GM21529 (cell line): ENCODE measurements at regions not wholly inside any gene's neighbourhood (a gene's known extent, or its start where the extent isn't known, plus 50 kb on each side); places are given as distances from the start of the nearest gene placed in this dataset.
"Not testable (repeated sequence)": the region's sequence is repeated elsewhere in the genome, so short reads cannot be mapped to it uniquely, and the experiment has no call there.

ENCODE experiments used
- ATAC-seq: cut with Tn5 transposase; IDR thresholded peaks from one replicate; pipeline ENCODE4 v1.9.1; 2021; ENCODE audit not compliant: unreplicated experiment

- ATAC-seq, result no peak
Measured at GRCh38 chr22:23466351-23466750, 113.7 kb downstream of the IGLL1 start.

DNA sequence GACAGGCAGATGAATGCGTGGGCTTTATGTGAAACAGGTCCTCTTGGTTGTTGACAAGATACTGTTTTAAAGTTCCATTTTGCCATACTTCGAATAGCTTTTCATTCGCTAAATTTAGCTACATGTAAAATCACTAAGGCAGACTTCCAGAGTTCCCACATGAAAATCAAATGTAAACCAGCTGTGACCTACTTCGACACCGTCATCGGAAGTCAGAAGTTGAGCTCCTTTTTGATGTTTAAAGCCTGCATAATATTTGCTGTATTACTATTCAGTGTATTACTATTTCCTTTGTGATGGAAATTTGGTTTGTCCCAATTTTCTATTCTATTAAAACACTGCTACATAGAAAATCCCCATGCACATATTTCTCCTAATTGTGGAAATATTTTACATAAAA, 115.3 kb downstream of the IGLL1 start:
- ATAC-seq, result not testable (repeated sequence)

GRCh38 chr22:23460517-23461031, 119.5 kb downstream of the IGLL1 start:
- ATAC-seq, result not testable (repeated sequence)

- not testable (repeated sequence) for ATAC-seq
Measured at GRCh38 chr22:23459645-23460516, 120.2 kb downstream of the IGLL1 start.

- ATAC-seq, result no peak
Measured at GRCh38 chr22:23458663-23459541, 121.2 kb downstream of the IGLL1 start.

- ATAC-seq, result no peak
Measured at GRCh38 chr22:23457380-23457985, 122.6 kb downstream of the IGLL1 start.

DNA sequence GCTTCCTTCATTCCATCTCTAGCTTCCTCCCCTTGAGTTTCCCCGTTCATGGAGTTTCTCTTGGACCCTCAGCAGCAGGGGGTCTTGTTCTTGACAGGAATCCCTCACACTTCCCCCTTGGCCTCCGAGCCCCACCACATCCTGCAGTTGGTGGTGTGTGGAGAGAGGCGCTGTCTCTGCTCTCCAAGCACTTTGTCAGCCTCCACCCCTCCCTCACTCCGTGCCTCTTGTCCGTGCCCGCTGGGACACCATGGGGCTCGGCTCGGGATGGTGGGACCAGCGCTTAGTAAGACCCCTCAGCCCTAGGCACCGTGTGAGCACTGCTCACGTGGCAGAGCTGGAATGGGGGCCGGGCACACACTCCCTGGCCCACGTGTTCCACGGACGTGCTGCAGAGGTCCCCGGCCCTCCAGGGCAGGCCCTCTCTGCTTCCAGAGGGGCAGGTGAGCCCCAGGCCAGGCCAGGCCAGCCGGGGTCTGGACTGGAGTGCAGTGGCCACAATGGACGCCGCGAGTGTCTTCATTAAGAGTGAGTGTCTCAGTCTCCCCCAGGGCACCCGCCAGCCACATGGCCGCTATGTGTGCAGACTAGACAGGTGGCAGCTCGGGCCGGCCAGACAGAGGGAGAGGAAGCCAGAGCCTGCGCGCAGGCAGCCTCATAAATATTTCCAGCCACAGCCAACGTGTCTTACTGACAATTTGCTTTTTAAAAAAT, 123.3 kb downstream of the IGLL1 start:
- ATAC-seq, result not testable (repeated sequence)

DNA sequence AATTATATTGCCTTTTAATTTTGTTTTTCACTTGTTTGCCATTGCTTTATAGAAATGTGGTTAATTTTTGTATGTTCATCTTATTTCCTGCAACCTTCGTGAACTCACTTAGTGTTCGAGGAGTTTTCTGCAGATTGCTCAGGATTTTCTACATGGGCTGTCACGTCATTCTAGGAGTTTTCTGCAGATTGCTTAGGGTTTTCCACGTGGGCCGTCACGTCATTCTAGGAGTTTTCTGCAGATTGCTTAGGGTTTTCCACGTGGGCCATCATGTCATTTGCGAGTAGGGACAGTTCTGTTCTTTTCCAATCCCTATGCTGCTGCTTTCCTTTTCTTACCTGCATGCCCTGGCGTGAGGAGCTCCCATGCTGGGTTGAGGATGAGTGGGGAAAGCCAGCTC, 125.7 kb downstream of the IGLL1 start:
- not testable (repeated sequence) for ATAC-seq

DNA sequence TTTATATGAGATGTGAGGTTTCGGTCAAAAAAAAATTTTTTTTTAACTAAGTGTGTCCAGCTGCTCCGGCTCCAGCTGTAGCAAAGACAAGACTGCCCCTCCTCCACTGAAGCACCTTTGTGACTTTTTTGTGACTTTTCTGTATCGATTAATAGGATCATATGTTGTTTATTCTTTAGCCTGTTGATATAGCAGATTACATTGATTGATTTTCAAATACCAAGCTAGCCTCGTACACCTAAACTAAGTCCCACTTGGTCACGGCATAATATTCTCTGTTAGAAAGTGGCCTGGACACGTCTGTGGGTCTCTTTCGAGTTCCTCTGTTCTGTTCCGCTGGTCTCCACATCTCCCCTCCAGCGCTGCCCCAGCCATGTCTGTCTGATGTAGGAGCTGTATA, 126.8 kb downstream of the IGLL1 start:
- ATAC-seq, result no peak

- no peak for ATAC-seq
Measured at GRCh38 chr22:23452231-23453010, 127.7 kb downstream of the IGLL1 start.

- not testable (repeated sequence) for ATAC-seq
Measured at GRCh38 chr22:23451452-23452230, 128.4 kb downstream of the IGLL1 start.

DNA sequence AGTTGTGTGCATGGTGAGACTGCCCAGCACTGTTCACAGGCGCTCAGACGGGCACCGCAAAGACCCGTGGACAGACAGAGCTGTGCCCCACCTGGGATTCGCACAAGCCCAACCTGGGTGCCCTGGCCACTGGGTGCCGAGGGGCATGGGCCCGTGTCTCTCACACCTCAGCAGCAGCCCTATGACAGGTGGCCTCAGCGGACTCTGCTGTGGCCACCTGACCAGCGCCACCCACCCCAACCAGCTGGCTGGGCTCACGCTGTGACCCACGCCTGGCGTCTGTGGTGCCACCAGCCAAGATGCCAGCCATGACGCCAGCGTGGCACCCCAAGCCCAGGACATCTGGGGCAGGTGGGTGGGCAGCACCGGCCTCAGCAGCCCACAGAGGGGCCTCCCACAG, 129.3 kb downstream of the IGLL1 start:
- ATAC-seq, result not testable (repeated sequence)

DNA sequence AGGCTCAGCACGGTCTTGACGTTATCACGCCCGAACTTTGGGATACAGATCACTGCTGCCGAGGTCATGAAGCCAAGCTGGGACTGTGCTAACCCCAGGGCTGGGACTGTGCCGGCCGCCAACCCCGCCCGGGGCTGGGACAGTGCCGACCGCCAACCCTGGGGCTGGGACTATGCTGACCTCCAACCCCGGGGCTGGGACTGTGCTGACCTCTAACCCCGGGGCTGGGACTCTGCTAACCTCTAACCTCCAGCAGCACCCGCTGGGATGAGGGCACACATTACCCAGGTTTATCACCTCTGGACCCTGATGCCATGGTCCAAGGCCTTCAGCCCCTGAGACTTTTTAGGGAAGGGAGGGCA, 129.7 kb downstream of the IGLL1 start:
- no peak for ATAC-seq

DNA sequence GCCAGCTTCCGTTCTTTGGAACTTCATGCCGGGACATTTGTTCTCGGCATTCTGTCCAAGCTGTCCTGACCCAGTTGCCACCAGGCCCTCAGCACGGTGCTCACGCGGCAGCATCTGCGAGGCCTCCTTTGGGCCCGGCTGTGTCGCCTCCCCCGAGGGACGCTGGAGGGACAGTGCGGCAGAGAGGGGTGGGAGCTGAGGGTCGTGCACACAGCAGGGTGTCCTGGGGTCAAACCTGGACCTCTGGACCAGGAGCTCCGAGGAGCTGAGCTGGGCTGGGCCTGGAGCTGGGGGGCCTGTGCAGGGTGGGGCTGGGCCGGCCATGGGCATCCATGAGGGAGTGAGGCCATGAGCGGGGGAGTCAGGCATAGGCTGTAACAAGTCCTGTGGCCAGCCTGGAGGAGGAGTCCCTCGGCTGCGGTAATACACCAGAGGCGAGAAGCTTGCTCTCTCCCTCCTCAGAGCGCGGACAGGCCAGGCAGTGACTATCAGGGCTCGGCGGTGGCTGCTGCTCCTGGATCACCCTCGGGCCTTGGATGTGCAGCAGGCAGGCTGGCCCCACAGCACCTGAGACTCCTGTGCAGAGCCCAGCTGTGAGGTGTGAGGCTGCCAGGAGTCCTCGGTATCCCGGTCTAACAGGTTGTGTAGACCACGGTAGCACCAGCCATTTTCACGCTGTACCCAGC, 130.2 kb downstream of the IGLL1 start:
- ATAC-seq, result not testable (repeated sequence)

DNA sequence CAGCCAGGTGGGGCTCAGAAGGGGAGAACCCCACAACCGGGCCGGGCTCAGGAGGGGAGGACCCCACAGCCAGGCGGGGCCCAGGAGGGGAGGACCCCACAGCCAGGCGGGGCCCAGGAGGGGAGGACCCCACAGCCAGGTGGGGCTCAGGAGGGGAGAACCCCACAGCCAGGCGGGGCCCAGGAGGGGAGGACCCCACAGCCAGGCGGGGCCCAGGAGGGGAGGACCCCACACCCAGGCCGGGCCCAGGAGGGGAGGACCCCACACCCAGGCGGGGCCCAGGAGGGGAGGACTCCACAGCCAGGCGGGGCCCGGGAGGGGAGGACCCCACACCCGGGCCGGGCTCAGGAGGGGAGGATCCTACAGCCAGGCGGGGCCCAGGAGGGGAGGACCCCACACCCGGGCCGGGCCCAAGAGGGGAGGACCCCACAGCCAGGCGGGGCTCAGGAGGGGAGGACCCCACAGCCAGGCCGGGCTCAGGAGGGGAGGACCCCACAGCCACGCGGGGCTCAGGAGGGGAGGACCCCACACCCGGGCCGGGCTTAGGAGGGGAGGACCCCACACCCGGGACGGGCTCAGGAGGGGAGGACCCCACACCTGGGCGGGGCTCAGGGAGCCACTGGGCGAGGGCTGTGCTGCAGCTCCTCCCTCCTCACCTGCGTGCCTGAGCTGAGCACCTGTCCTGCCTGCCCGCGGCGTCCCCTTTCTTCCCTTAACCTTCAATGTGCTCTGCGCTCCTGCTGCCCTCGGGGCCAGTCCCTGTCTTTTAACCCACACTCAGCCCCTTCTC, 131.4 kb downstream of the IGLL1 start:
- not testable (repeated sequence) for ATAC-seq

- ATAC-seq, result no peak
Measured at GRCh38 chr22:23446796-23447350, 133.2 kb downstream of the IGLL1 start.

DNA sequence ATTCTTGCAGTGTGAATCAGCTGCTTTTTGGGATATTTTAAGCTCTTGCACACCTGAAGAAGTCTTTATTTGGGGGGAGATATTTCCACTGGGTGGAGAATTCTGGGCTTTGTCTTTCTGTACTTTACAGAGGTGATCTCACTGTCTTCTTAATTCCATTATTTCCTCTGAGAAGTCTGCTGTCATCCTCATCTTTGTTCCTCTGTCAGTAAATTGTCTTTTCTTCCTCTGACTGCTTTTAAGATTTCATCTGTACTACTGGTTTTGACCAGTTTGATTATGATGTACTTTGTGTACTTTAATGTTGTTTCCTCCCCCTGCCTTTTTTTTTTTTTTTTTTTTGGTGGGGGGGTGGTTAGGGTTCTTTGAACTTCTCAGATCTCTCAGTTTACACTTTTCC, 133.9 kb downstream of the IGLL1 start:
- not testable (repeated sequence) for ATAC-seq
